ENCODE measurements at regions not wholly inside any gene's neighbourhood (a gene's known extent, or its start where the extent isn't known, plus 50 kb on each side); places are given as distances from the start of the nearest gene placed in this dataset.

GRCh38 chr6:100268326-100268725, 196.4 kb downstream of the SIM1 start:
- DNase-seq (ENCODE audit: low read depth): no peak

GRCh38 chr6:100267721-100268123, 197.0 kb downstream of the SIM1 start:
- DNase-seq (ENCODE audit: low read depth): peak; percentile 33

- peak; percentile 55 for DNase-seq (ENCODE audit: low read depth)
Observed at GRCh38 chr6:100266494-100267401, 198.0 kb downstream of the SIM1 start.

- DNase-seq (ENCODE audit: low read depth): no peak
Observed at GRCh38 chr6:100262086-100262485, 202.6 kb downstream of the SIM1 start.

- DNase-seq (ENCODE audit: low read depth): no peak
Observed at GRCh38 chr6:100261486-100261885, 203.2 kb downstream of the SIM1 start.

GRCh38 chr6:100260584-100260983, 204.1 kb downstream of the SIM1 start:
- no peak for DNase-seq (ENCODE audit: low read depth)

GRCh38 chr6:100259865-100260264, 204.9 kb downstream of the SIM1 start:
- DNase-seq (ENCODE audit: low read depth): no peak

- DNase-seq (ENCODE audit: low read depth): no peak
Observed at GRCh38 chr6:100258752-100259151, 206.0 kb downstream of the SIM1 start.

GRCh38 chr6:100257793-100258395, 206.8 kb downstream of the SIM1 start:
- DNase-seq (ENCODE audit: low read depth): peak; percentile 71

- DNase-seq (ENCODE audit: low read depth): no peak
Observed at GRCh38 chr6:100255701-100256100, 209.0 kb downstream of the SIM1 start.

GRCh38 chr6:100247123-100247522, 217.6 kb downstream of the SIM1 start:
- no peak for DNase-seq (ENCODE audit: low read depth)

GRCh38 chr6:100246206-100246605, 218.5 kb downstream of the SIM1 start:
- DNase-seq (ENCODE audit: low read depth): no peak

GRCh38 chr6:100240798-100241197, 223.9 kb downstream of the SIM1 start:
- no peak for DNase-seq (ENCODE audit: low read depth)

GRCh38 chr6:100237821-100238220, 226.9 kb downstream of the SIM1 start:
- peak; percentile 3 for DNase-seq (ENCODE audit: low read depth)

GRCh38 chr6:100236389-100236788, 228.3 kb downstream of the SIM1 start:
- no peak for DNase-seq (ENCODE audit: low read depth)

GRCh38 chr6:100235631-100236030, 229.1 kb downstream of the SIM1 start:
- no peak for DNase-seq (ENCODE audit: low read depth)

- no peak for DNase-seq (ENCODE audit: low read depth)
Observed at GRCh38 chr6:100234625-100235024, 230.1 kb downstream of the SIM1 start.

GRCh38 chr6:100232781-100233573, 231.7 kb downstream of the SIM1 start:
- no peak for DNase-seq (ENCODE audit: low read depth)

- DNase-seq (ENCODE audit: low read depth): peak; percentile 3
Observed at GRCh38 chr6:100230953-100231316, 233.8 kb downstream of the SIM1 start.

- no peak for DNase-seq (ENCODE audit: low read depth)
Observed at GRCh38 chr6:100230115-100230952, 234.4 kb downstream of the SIM1 start.

GRCh38 chr6:100229512-100229911, 235.2 kb downstream of the SIM1 start:
- no peak for DNase-seq (ENCODE audit: low read depth)
